NB4 (cell line): ENCODE measurements at regions not wholly inside any gene's neighbourhood (a gene's known extent, or its start where the extent isn't known, plus 50 kb on each side); places are given as distances from the start of the nearest gene placed in this dataset.

Source experiments
- CTCF ChIP-seq: IDR thresholded peaks from one replicate; pipeline ENCODE4 v1.5.1; 2012; ENCODE audit warnings: low read depth, low read length
- POLR2A ChIP-seq: IDR thresholded peaks from 2 replicates; pipeline ENCODE4 v1.6.1; 2011; ENCODE audit warnings: mild to moderate bottlenecking; ENCODE audit not compliant: insufficient read length; ENCODE audit errors: extremely low read depth

DNA sequence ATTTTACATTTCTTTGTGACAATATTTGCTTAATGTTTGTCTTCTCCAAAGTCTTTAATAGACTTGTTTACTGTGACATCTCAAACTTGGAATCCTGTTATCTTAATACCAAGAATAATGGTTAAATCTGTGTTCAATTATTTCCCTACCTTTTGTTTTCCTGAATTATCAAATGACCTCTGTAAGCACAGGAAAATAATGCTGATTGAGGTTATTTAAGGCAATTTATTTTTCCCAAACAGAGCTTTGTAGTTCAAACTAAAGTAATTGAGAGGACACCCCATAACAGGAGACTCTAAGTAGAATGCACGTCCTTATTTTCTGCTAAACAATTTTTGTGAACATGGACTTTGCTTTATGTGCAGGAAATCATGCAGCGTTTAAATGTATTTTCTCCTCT, 195.0 kb downstream of the BTBD3 start:
- TF ChIP-seq CTCF (no peak), POLR2A (no peak)
